ENCODE measurements at regions not wholly inside any gene's neighbourhood (a gene's known extent, or its start where the extent isn't known, plus 50 kb on each side); places are given as distances from the start of the nearest gene placed in this dataset.

- DNase-seq, result no peak
- no peak overlapping the region for H2BK5ac ChIP-seq (ENCODE audit: low read length)
- no peaks in the 10 kb centered on the region for H3K79me2 ChIP-seq (ENCODE audit: control insufficient read depth, insufficient read depth, low read length)
- H3K23ac ChIP-seq (ENCODE audit: low read length), result no peak overlapping the region
- H3K79me1 ChIP-seq (ENCODE audit: low read length), result no peaks in the 10 kb centered on the region
- WGBS (ENCODE audit: extremely low coverage, insufficient coverage, low lambda C conversion rate), result no CpG with 5 or more reads among the region's 4 CpGs
- no peak overlapping the region for H3K27ac ChIP-seq (ENCODE audit: low read depth, low read length)
- no peaks in the 10 kb centered on the region for H3K36me3 ChIP-seq (ENCODE audit: control insufficient read depth, insufficient read depth, low read length)
- H3K4me1 ChIP-seq (ENCODE audit: control insufficient read depth, low read depth, low read length), result no peaks in the 10 kb centered on the region
- no peak overlapping the region for H3K4ac ChIP-seq (ENCODE audit: low read depth, low read length)
- no peak overlapping the region for H2AK5ac ChIP-seq (ENCODE audit: low read length)
- no peak overlapping the region for H3K56ac ChIP-seq (ENCODE audit: low read length)
- H2BK15ac ChIP-seq (replicated peaks; ENCODE audit: low read depth), result no peak overlapping the region
- no peak overlapping the region for H3K4me3 ChIP-seq (ENCODE audit: low read length)
- no peak overlapping the region for H3K4me2 ChIP-seq (ENCODE audit: low read length)
- H4K5ac ChIP-seq (ENCODE audit: low read length), result no peak overlapping the region
- H3K18ac ChIP-seq (ENCODE audit: low read length), result no peak overlapping the region
- no peaks in the 10 kb centered on the region for H3K27me3 ChIP-seq (ENCODE audit: insufficient read depth, low read length, poor library complexity)
- H4K8ac ChIP-seq (ENCODE audit: low read depth, low read length), result no peak overlapping the region
- H2BK120ac ChIP-seq (ENCODE audit: low read depth, low read length), result no peak overlapping the region
- H3K9ac ChIP-seq (ENCODE audit: low read length), result no peak overlapping the region
Measured at GRCh38 chr12:107978641-107979040, 150.4 kb upstream of the WSCD2 start.

GRCh38 chr12:107983756-107984472 is 145.2 kb upstream of the WSCD2 start:
- H3K23ac ChIP-seq (ENCODE audit: low read length), result no peak overlapping the region
- no CpG with 5 or more reads among the region's 4 CpGs for WGBS (ENCODE audit: extremely low coverage, insufficient coverage, low lambda C conversion rate)
- no peak overlapping the region for H2BK120ac ChIP-seq (ENCODE audit: low read depth, low read length)
- DNase-seq, result no peak
- H3K4me2 ChIP-seq (ENCODE audit: low read length), result no peak overlapping the region
- no peak overlapping the region for H4K8ac ChIP-seq (ENCODE audit: low read depth, low read length)
- H2BK15ac ChIP-seq (replicated peaks; ENCODE audit: low read depth), result no peak overlapping the region
- H3K27me3 ChIP-seq (ENCODE audit: insufficient read depth, low read length, poor library complexity), result no peaks in the 10 kb centered on the region
- H3K4me1 ChIP-seq (ENCODE audit: control insufficient read depth, low read depth, low read length), result no peaks in the 10 kb centered on the region
- no peak overlapping the region for H3K4ac ChIP-seq (ENCODE audit: low read depth, low read length)
- H2AK5ac ChIP-seq (ENCODE audit: low read length), result no peak overlapping the region
- no peaks in the 10 kb centered on the region for H3K79me1 ChIP-seq (ENCODE audit: low read length)
- H3K79me2 ChIP-seq (ENCODE audit: control insufficient read depth, insufficient read depth, low read length), result no peaks in the 10 kb centered on the region
- no peak overlapping the region for H3K27ac ChIP-seq (ENCODE audit: low read depth, low read length)
- no peak overlapping the region for H3K18ac ChIP-seq (ENCODE audit: low read length)
- H3K56ac ChIP-seq (ENCODE audit: low read length), result no peak overlapping the region
- H2BK5ac ChIP-seq (ENCODE audit: low read length), result no peak overlapping the region
- no peak overlapping the region for H4K5ac ChIP-seq (ENCODE audit: low read length)
- H3K36me3 ChIP-seq (ENCODE audit: control insufficient read depth, insufficient read depth, low read length), result no peaks in the 10 kb centered on the region
- no peak overlapping the region for H3K4me3 ChIP-seq (ENCODE audit: low read length)
- H3K9ac ChIP-seq (ENCODE audit: low read length), result no peak overlapping the region

GRCh38 chr12:107984973-107985372 is 144.1 kb upstream of the WSCD2 start:
- WGBS (ENCODE audit: extremely low coverage, insufficient coverage, low lambda C conversion rate), result no CpG with 5 or more reads among the region's 3 CpGs
- H3K4me1 ChIP-seq (ENCODE audit: control insufficient read depth, low read depth, low read length), result no peaks in the 10 kb centered on the region
- DNase-seq, result no peak
- H2BK5ac ChIP-seq (ENCODE audit: low read length), result no peak overlapping the region
- no peak overlapping the region for H3K4me3 ChIP-seq (ENCODE audit: low read length)
- no peak overlapping the region for H4K8ac ChIP-seq (ENCODE audit: low read depth, low read length)
- no peak overlapping the region for H3K56ac ChIP-seq (ENCODE audit: low read length)
- H2BK15ac ChIP-seq (replicated peaks; ENCODE audit: low read depth), result no peak overlapping the region
- H3K4ac ChIP-seq (ENCODE audit: low read depth, low read length), result no peak overlapping the region
- no peak overlapping the region for H3K27ac ChIP-seq (ENCODE audit: low read depth, low read length)
- no peak overlapping the region for H3K18ac ChIP-seq (ENCODE audit: low read length)
- H4K5ac ChIP-seq (ENCODE audit: low read length), result no peak overlapping the region
- no peaks in the 10 kb centered on the region for H3K79me2 ChIP-seq (ENCODE audit: control insufficient read depth, insufficient read depth, low read length)
- no peaks in the 10 kb centered on the region for H3K79me1 ChIP-seq (ENCODE audit: low read length)
- H3K4me2 ChIP-seq (ENCODE audit: low read length), result no peak overlapping the region
- H3K27me3 ChIP-seq (ENCODE audit: insufficient read depth, low read length, poor library complexity), result no peaks in the 10 kb centered on the region
- no peak overlapping the region for H3K23ac ChIP-seq (ENCODE audit: low read length)
- H3K9ac ChIP-seq (ENCODE audit: low read length), result no peak overlapping the region
- no peaks in the 10 kb centered on the region for H3K36me3 ChIP-seq (ENCODE audit: control insufficient read depth, insufficient read depth, low read length)
- no peak overlapping the region for H2BK120ac ChIP-seq (ENCODE audit: low read depth, low read length)
- no peak overlapping the region for H2AK5ac ChIP-seq (ENCODE audit: low read length)

GRCh38 chr12:107986183-107986582 is 142.9 kb upstream of the WSCD2 start:
- H3K23ac ChIP-seq (ENCODE audit: low read length), result no peak overlapping the region
- no CpG with 5 or more reads among the region's 1 CpG for WGBS (ENCODE audit: extremely low coverage, insufficient coverage, low lambda C conversion rate)
- no peak overlapping the region for H4K5ac ChIP-seq (ENCODE audit: low read length)
- DNase-seq, result no peak
- H3K27ac ChIP-seq (ENCODE audit: low read depth, low read length), result no peak overlapping the region
- H3K36me3 ChIP-seq (ENCODE audit: control insufficient read depth, insufficient read depth, low read length), result no peaks in the 10 kb centered on the region
- no peaks in the 10 kb centered on the region for H3K4me1 ChIP-seq (ENCODE audit: control insufficient read depth, low read depth, low read length)
- H2BK15ac ChIP-seq (replicated peaks; ENCODE audit: low read depth), result no peak overlapping the region
- no peak overlapping the region for H4K8ac ChIP-seq (ENCODE audit: low read depth, low read length)
- no peak overlapping the region for H3K4ac ChIP-seq (ENCODE audit: low read depth, low read length)
- no peak overlapping the region for H3K4me3 ChIP-seq (ENCODE audit: low read length)
- no peak overlapping the region for H3K9ac ChIP-seq (ENCODE audit: low read length)
- H3K4me2 ChIP-seq (ENCODE audit: low read length), result no peak overlapping the region
- H3K79me2 ChIP-seq (ENCODE audit: control insufficient read depth, insufficient read depth, low read length), result no peaks in the 10 kb centered on the region
- no peak overlapping the region for H2AK5ac ChIP-seq (ENCODE audit: low read length)
- no peaks in the 10 kb centered on the region for H3K27me3 ChIP-seq (ENCODE audit: insufficient read depth, low read length, poor library complexity)
- no peaks in the 10 kb centered on the region for H3K79me1 ChIP-seq (ENCODE audit: low read length)
- H3K56ac ChIP-seq (ENCODE audit: low read length), result no peak overlapping the region
- H3K18ac ChIP-seq (ENCODE audit: low read length), result no peak overlapping the region
- no peak overlapping the region for H2BK5ac ChIP-seq (ENCODE audit: low read length)
- H2BK120ac ChIP-seq (ENCODE audit: low read depth, low read length), result no peak overlapping the region

- no peak overlapping the region for H3K23ac ChIP-seq (ENCODE audit: low read length)
- no peak overlapping the region for H3K4me3 ChIP-seq (ENCODE audit: low read length)
- H3K36me3 ChIP-seq (ENCODE audit: control insufficient read depth, insufficient read depth, low read length), result no peaks in the 10 kb centered on the region
- no peaks in the 10 kb centered on the region for H3K79me2 ChIP-seq (ENCODE audit: control insufficient read depth, insufficient read depth, low read length)
- H3K27me3 ChIP-seq (ENCODE audit: insufficient read depth, low read length, poor library complexity), result no peaks in the 10 kb centered on the region
- no peak overlapping the region for H4K8ac ChIP-seq (ENCODE audit: low read depth, low read length)
- no peak overlapping the region for H2BK5ac ChIP-seq (ENCODE audit: low read length)
- no peak overlapping the region for H3K4ac ChIP-seq (ENCODE audit: low read depth, low read length)
- no peak overlapping the region for H3K56ac ChIP-seq (ENCODE audit: low read length)
- no peak overlapping the region for H3K27ac ChIP-seq (ENCODE audit: low read depth, low read length)
- no peak overlapping the region for H3K4me2 ChIP-seq (ENCODE audit: low read length)
- no peak overlapping the region for H2BK120ac ChIP-seq (ENCODE audit: low read depth, low read length)
- WGBS (ENCODE audit: extremely low coverage, insufficient coverage, low lambda C conversion rate), result no CpG with 5 or more reads among the region's 2 CpGs
- H3K79me1 ChIP-seq (ENCODE audit: low read length), result no peaks in the 10 kb centered on the region
- DNase-seq, result peak; percentile 72
- no peak overlapping the region for H3K18ac ChIP-seq (ENCODE audit: low read length)
- no peak overlapping the region for H2BK15ac ChIP-seq (replicated peaks; ENCODE audit: low read depth)
- no peak overlapping the region for H2AK5ac ChIP-seq (ENCODE audit: low read length)
- no peak overlapping the region for H3K9ac ChIP-seq (ENCODE audit: low read length)
- H3K4me1 ChIP-seq (ENCODE audit: control insufficient read depth, low read depth, low read length), result no peaks in the 10 kb centered on the region
- no peak overlapping the region for H4K5ac ChIP-seq (ENCODE audit: low read length)
Measured at GRCh38 chr12:107990325-107990724, 138.8 kb upstream of the WSCD2 start.

- no peaks in the 10 kb centered on the region for H3K36me3 ChIP-seq (ENCODE audit: control insufficient read depth, insufficient read depth, low read length)
- no peak overlapping the region for H2AK5ac ChIP-seq (ENCODE audit: low read length)
- H2BK15ac ChIP-seq (replicated peaks; ENCODE audit: low read depth), result no peak overlapping the region
- H4K5ac ChIP-seq (ENCODE audit: low read length), result no peak overlapping the region
- no CpG with 5 or more reads among the region's 2 CpGs for WGBS (ENCODE audit: extremely low coverage, insufficient coverage, low lambda C conversion rate)
- H3K4me3 ChIP-seq (ENCODE audit: low read length), result no peak overlapping the region
- H2BK120ac ChIP-seq (ENCODE audit: low read depth, low read length), result no peak overlapping the region
- H3K27ac ChIP-seq (ENCODE audit: low read depth, low read length), result no peak overlapping the region
- no peak for DNase-seq
- no peaks in the 10 kb centered on the region for H3K79me2 ChIP-seq (ENCODE audit: control insufficient read depth, insufficient read depth, low read length)
- no peak overlapping the region for H3K9ac ChIP-seq (ENCODE audit: low read length)
- H3K4ac ChIP-seq (ENCODE audit: low read depth, low read length), result no peak overlapping the region
- no peak overlapping the region for H3K56ac ChIP-seq (ENCODE audit: low read length)
- no peak overlapping the region for H3K4me2 ChIP-seq (ENCODE audit: low read length)
- H4K8ac ChIP-seq (ENCODE audit: low read depth, low read length), result no peak overlapping the region
- no peak overlapping the region for H3K23ac ChIP-seq (ENCODE audit: low read length)
- no peaks in the 10 kb centered on the region for H3K4me1 ChIP-seq (ENCODE audit: control insufficient read depth, low read depth, low read length)
- no peak overlapping the region for H3K18ac ChIP-seq (ENCODE audit: low read length)
- H3K79me1 ChIP-seq (ENCODE audit: low read length), result no peaks in the 10 kb centered on the region
- no peak overlapping the region for H2BK5ac ChIP-seq (ENCODE audit: low read length)
- H3K27me3 ChIP-seq (ENCODE audit: insufficient read depth, low read length, poor library complexity), result no peaks in the 10 kb centered on the region
Measured at GRCh38 chr12:107992029-107992428, 137.1 kb upstream of the WSCD2 start.

Data from mesendoderm (in vitro differentiated cells).